ENCODE measurements at regions not wholly inside any gene's neighbourhood (a gene's known extent, or its start where the extent isn't known, plus 50 kb on each side); places are given as distances from the start of the nearest gene placed in this dataset.

DNA sequence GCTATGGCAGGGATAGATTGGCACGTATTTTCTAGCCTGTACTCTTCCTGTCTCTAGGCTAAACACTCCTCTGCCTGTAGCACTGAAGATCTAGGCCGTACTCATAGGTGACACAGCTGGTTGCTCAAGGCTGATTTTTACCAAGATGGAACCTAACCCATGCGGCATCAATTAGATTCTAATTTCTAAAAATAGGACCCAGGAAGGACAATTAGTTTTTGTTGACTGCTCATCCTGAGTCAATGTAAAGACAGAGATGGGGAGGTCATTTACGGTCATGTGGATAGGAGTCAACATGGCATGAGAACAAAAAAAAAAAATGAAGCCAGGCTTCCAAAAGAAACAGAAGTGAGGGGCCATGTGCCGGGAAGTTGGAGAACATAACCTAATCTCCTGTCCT, 360.7 kb upstream of the ETAA1 start:
- Histone ChIP-seq H3K9me3 (no peaks in the 10 kb centered on the region), H3K4me3 (no peak overlapping the region), H3K4me1 (peaks cover 0 to 6% (median 0%) of the 10 kb centered on the region in 4 donors), H3K27me3 (no peaks in the 10 kb centered on the region), H3K36me3 (no peaks in the 10 kb centered on the region), H3K27ac (no peak overlapping the region)
- TF ChIP-seq POLR2A (IDR thresholded peaks at IDR 0.05), result no peak
- DNase-seq, result no peak

DNA sequence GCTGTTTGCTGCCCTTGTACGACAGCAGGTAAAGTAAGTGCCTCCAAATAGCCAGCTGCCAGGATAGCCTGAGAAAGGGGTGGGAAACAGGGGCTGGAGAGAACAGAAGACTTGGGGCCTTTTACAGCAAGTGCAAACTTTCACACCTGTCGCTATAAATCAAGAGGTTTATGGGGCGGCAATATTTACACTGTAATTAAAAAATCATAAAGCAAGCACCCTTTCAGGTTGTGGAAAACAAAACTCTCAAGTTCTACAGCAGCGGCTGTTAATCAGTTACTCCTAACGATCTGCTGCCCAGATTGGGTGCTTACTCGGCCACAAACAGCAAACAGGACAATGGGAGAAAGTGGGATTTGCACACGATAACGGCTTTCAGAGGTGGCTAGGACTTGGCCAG, 359.5 kb upstream of the ETAA1 start:
- TF ChIP-seq, protein P1, sequence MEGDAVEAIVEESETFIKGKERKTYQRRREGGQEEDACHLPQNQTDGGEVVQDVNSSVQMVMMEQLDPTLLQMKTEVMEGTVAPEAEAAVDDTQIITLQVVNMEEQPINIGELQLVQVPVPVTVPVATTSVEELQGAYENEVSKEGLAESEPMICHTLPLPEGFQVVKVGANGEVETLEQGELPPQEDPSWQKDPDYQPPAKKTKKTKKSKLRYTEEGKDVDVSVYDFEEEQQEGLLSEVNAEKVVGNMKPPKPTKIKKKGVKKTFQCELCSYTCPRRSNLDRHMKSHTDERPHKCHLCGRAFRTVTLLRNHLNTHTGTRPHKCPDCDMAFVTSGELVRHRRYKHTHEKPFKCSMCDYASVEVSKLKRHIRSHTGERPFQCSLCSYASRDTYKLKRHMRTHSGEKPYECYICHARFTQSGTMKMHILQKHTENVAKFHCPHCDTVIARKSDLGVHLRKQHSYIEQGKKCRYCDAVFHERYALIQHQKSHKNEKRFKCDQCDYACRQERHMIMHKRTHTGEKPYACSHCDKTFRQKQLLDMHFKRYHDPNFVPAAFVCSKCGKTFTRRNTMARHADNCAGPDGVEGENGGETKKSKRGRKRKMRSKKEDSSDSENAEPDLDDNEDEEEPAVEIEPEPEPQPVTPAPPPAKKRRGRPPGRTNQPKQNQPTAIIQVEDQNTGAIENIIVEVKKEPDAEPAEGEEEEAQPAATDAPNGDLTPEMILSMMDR (IDR thresholded peaks at IDR 0.05), result no peak
- no peak for TF ChIP-seq POLR2A (IDR thresholded peaks at IDR 0.05)
- H3K4me3 ChIP-seq, result no peak overlapping the region
- peaks cover 0 to 6% (median 0%) of the 10 kb centered on the region in 4 donors for H3K4me1 ChIP-seq
- no peaks in the 10 kb centered on the region for H3K36me3 ChIP-seq
- no peaks in the 10 kb centered on the region for H3K9me3 ChIP-seq
- no peak for DNase-seq
- no peak overlapping the region for H3K27ac ChIP-seq
- no peaks in the 10 kb centered on the region for H3K27me3 ChIP-seq

DNA sequence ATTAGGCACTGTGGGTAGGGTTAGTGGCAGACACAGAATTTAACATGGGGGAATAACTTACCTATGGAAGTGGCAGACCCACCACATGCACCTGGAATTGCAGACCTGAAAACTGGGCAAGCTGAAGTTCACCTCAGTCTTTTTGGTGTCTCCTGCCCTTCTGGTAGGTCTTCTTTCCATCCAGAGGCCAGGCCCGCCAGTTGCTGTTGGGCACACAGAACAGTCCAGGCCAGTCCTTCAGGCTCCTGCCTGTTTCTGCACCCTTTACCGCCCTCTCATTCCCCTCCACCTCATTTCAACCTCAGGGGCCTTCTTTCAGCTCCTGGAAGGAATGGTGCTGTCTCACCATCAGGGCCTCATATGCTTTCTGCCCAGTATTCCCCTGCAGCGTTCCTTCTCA, 358.9 kb upstream of the ETAA1 start:
- no peaks in the 10 kb centered on the region for H3K9me3 ChIP-seq
- no peaks in the 10 kb centered on the region for H3K27me3 ChIP-seq
- DNase-seq, result no peak
- H3K4me1 ChIP-seq, result peaks cover 0 to 6% (median 0%) of the 10 kb centered on the region in 4 donors
- no peak overlapping the region for H3K4me3 ChIP-seq
- no peaks in the 10 kb centered on the region for H3K36me3 ChIP-seq
- no peak for TF ChIP-seq POLR2A (IDR thresholded peaks at IDR 0.05)
- TF ChIP-seq, protein P1 (IDR thresholded peaks at IDR 0.05), result no peak
- no peak overlapping the region for H3K27ac ChIP-seq

DNA sequence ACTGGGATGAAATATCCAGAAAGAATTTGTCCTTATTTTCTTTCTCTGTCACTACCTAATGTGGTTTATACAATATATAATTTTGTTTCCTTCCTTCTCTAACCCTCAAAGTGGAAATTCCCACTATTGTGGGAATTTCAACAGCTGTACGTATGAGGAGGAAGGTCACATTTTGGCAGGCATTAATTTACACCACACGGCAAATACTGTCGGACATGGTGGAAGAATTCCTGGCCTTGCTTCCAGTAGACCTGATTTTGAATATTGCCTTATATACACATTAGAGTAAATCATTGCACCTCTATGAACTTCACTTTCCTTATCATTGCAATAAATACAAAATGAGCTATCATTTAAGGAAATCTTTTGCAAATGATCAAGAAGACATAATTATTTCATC, 358.1 kb upstream of the ETAA1 start:
- Histone ChIP-seq H3K4me1 (peaks cover 0 to 6% (median 0%) of the 10 kb centered on the region in 4 donors), H3K27me3 (no peaks in the 10 kb centered on the region), H3K36me3 (no peaks in the 10 kb centered on the region), H3K4me3 (no peak overlapping the region), H3K27ac (no peak overlapping the region), H3K9me3 (no peaks in the 10 kb centered on the region)
- TF ChIP-seq POLR2A (IDR thresholded peaks at IDR 0.05), result no peak
- TF ChIP-seq, protein P1 (IDR thresholded peaks at IDR 0.05), result no peak
- DNase-seq, result no peak

DNA sequence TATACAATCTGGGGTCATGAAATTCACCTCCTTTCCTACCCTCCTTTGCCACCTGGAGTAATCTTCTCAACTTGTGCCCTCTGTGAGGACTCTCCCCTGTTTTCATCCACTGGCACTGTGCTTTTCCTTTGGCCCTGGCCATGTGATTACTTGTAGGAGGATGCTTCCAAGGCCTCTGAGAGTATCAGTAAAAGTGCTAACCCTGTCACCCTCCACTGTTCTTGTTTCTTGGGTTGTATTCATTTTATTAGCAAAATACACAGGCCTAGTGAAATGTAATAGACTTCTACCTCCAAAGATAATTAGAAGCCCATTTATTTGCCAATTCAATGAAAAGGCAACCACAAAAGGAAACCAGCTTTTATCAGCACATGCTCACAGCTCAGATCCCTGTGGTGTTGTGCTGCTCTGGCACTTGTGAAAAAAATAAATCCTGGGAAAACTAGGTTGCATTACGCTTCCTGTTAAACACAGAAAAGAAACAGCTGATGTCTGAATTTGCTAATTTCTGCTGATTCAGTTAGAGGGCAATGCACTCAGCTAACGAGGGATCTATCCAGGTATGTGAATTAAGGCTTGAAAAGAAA, 357.5 kb upstream of the ETAA1 start:
- no peak for TF ChIP-seq POLR2A (IDR thresholded peaks at IDR 0.05)
- TF ChIP-seq, protein P1 (IDR thresholded peaks at IDR 0.05), result no peak
- no peaks in the 10 kb centered on the region for H3K27me3 ChIP-seq
- no peaks in the 10 kb centered on the region for H3K36me3 ChIP-seq
- no peaks in the 10 kb centered on the region for H3K9me3 ChIP-seq
- no peak for DNase-seq
- H3K4me3 ChIP-seq, result no peak overlapping the region
- H3K4me1 ChIP-seq, result peaks cover 0 to 6% (median 0%) of the 10 kb centered on the region in 4 donors
- H3K27ac ChIP-seq, result no peak overlapping the region

DNA sequence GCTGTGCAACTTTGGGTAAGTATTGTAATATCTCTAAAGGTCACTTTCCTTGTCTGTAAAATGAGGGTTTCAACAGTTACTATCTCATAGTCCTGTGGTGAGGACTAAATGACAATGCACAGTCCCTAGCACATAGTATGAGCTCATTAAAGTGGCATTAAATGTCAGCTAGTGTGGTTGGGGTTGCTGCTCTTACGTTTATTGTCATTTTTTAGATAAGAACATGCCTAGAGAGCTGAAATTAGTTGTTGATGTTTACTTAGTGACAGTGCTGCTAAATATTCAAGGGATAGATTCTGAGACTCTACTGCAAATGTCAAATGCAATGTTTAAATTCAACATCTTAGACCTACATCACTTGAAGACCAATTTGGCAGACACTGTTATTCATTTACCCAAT, 356.1 kb upstream of the ETAA1 start:
- H3K4me1 ChIP-seq, result peaks cover 0 to 6% (median 0%) of the 10 kb centered on the region in 4 donors
- no peak overlapping the region for H3K27ac ChIP-seq
- no peaks in the 10 kb centered on the region for H3K36me3 ChIP-seq
- no peak for TF ChIP-seq POLR2A (IDR thresholded peaks at IDR 0.05)
- TF ChIP-seq, protein P1 (IDR thresholded peaks at IDR 0.05), result no peak
- H3K9me3 ChIP-seq, result no peaks in the 10 kb centered on the region
- no peak for DNase-seq
- H3K4me3 ChIP-seq, result no peak overlapping the region
- H3K27me3 ChIP-seq, result no peaks in the 10 kb centered on the region

All from Peyer's patch (tissue), 4 donors.